ENCODE measurements at regions not wholly inside any gene's neighbourhood (a gene's known extent, or its start where the extent isn't known, plus 50 kb on each side); places are given as distances from the start of the nearest gene placed in this dataset.
"Not testable (repeated sequence)": the region's sequence is repeated elsewhere in the genome, so short reads cannot be mapped to it uniquely, and the experiment has no call there.

GRCh38 chr6:44017307-44017706 lies 109.9 kb downstream of the MRPL14 start:
- H3K4me3 ChIP-seq; H3K9ac ChIP-seq (ENCODE audit: insufficient read depth in 1 of 2, low read depth in 2 of 2, low read length in 2 of 2); H3K4me2 ChIP-seq (ENCODE audit: insufficient read depth, low read length); intact Hi-C loops (cut with micrococcal nuclease); H3K27me3 ChIP-seq (ENCODE audit: control insufficient read depth in 2 of 2, insufficient read depth in 2 of 2, low read length in 2 of 2); H3K9me1 ChIP-seq (ENCODE audit: control insufficient read depth, insufficient read depth, low read length); DNase-seq (ENCODE audit: extremely low read depth in 1 of 4, low spot score in 3 of 4); H4K20me1 ChIP-seq (replicated peaks; ENCODE audit: control insufficient read depth, insufficient read depth, low read length); H3K79me2 ChIP-seq (ENCODE audit: control insufficient read depth, insufficient read depth, low read length); in situ Hi-C loops (cut with MboI); H2AFZ ChIP-seq (ENCODE audit: low read depth, low read length); BruUV-seq (replicated peaks); H3K9me3 ChIP-seq (replicated peaks; ENCODE audit: control insufficient read depth, insufficient read depth, low read depth, low read length); POLR2A ChIA-PET; ATAC-seq; CTCF ChIA-PET (ENCODE audit: low intra/inter-chr PET ratio); H3K4me1 ChIP-seq (replicated peaks in 1 of 2; ENCODE audit: control insufficient read depth in 2 of 2, insufficient read depth in 2 of 2, low read length in 2 of 2); H3K36me3 ChIP-seq (ENCODE audit: control insufficient read depth, insufficient read depth, low read length); H3K27ac ChIP-seq (ENCODE audit: extremely low read depth, low read depth, low read length); FAIRE-seq; TF ChIP-seq ATF3 (CRISPR knock-in tag; conservative IDR thresholded peaks at IDR 0.05): not testable (repeated sequence)
- WGBS (ENCODE audit: insufficient coverage, low coverage, missing lambda C conversion rate), result 38% methylated on average over 3 of the region's 3 CpGs
- peak; percentile 95 for TF ChIP-seq TRIM28 (IDR thresholded peaks at IDR 0.05)
- TF ChIP-seq TRIM24 (IDR thresholded peaks at IDR 0.05), result peak; percentile 47 to 82
- peak; percentile 42 for TF ChIP-seq ATF3 (IDR thresholded peaks at IDR 0.05)
- peak in 1 of 2 experiments; percentile 34; a peak in 1 of 3 replicates for TF ChIP-seq CBX3 (IDR thresholded peaks at IDR 0.05; ENCODE audit: borderline replicate concordance in 1 of 2, low read length in 2 of 2)

All from K562 (cell line).